ENCODE measurements at regions not wholly inside any gene's neighbourhood (a gene's known extent, or its start where the extent isn't known, plus 50 kb on each side); places are given as distances from the start of the nearest gene placed in this dataset.

DNA sequence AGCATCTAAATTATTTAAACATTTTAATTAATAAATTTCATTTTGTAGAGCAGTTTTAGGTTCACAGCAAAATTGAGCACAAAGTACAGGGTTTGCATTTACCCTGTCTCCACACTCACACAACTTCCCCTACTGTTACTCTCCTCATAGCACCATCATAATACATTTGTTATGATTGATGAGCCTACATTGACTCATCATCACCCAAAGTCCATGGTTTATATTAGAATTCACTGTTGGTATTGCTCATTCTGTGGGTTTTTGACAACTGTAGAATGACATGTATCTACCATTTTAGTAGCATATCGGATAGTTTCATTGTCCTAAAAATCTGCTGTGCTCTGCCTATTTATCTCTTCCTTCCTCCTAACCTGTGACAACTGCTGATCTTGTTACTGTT is 411.1 kb upstream of the MPDZ start:
- H3K4me3 ChIP-seq (ENCODE audit: low read length) = no peak overlapping the region
- no peaks in the 10 kb centered on the region for H3K9me2 ChIP-seq (replicated peaks; ENCODE audit: insufficient read depth, low read length)
- H3K9me3 ChIP-seq (ENCODE audit: low read length) = no peaks in the 10 kb centered on the region
- H3K36me3 ChIP-seq (ENCODE audit: insufficient read depth, low read length) = no peaks in the 10 kb centered on the region
- no peak overlapping the region for H3K27ac ChIP-seq (ENCODE audit: low read length)
- no peak overlapping the region for H3K9ac ChIP-seq (ENCODE audit: low read length)
- H3K27me3 ChIP-seq (ENCODE audit: low read length) = no peaks in the 10 kb centered on the region
- H3K79me2 ChIP-seq (ENCODE audit: low read length) = no peaks in the 10 kb centered on the region
- H2AFZ ChIP-seq (ENCODE audit: low read length) = no peak overlapping the region
- no peak for DNase-seq
- no peaks in the 10 kb centered on the region for H4K20me1 ChIP-seq (ENCODE audit: insufficient read depth, low read depth, low read length)
- peaks cover 3% of the 10 kb centered on the region; the same call in 1 of the 2 replicates for H3K4me1 ChIP-seq (ENCODE audit: low read length)
- no peak overlapping the region for H3K4me2 ChIP-seq (ENCODE audit: low read depth, low read length, poor library complexity, severe bottlenecking)

DNA sequence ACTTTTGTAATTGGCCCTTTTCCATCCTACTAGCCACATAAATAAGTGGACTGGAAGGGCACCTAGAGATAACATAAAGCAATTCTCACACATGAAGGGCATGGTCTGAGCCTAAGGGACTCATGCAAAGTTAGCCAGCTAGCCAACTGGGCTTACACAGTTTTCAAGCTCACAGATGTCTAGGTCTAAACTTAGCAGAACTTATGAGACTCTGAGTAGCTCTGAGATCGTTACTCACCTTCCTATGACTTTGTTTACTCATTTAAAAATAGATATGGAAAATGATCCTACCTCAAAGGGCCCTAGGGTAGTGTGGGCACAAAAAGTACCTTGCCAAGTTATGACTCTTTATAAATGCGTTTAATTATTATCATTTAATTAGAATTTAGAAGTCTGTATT is 410.4 kb upstream of the MPDZ start:
- Histone ChIP-seq H3K9me3 (ENCODE audit: low read length) (no peaks in the 10 kb centered on the region), H3K9me2 (replicated peaks; ENCODE audit: insufficient read depth, low read length) (no peaks in the 10 kb centered on the region), H3K27me3 (ENCODE audit: low read length) (no peaks in the 10 kb centered on the region), H3K9ac (ENCODE audit: low read length) (no peak overlapping the region), H3K4me3 (ENCODE audit: low read length) (no peak overlapping the region), H3K79me2 (ENCODE audit: low read length) (no peaks in the 10 kb centered on the region), H2AFZ (ENCODE audit: low read length) (no peak overlapping the region), H3K36me3 (ENCODE audit: insufficient read depth, low read length) (no peaks in the 10 kb centered on the region), H3K27ac (ENCODE audit: low read length) (no peak overlapping the region), H3K4me1 (ENCODE audit: low read length) (peaks cover 5% of the 10 kb centered on the region), H4K20me1 (ENCODE audit: insufficient read depth, low read depth, low read length) (no peaks in the 10 kb centered on the region), H3K4me2 (ENCODE audit: low read depth, low read length, poor library complexity, severe bottlenecking) (no peak overlapping the region)
- DNase-seq = no peak

DNA sequence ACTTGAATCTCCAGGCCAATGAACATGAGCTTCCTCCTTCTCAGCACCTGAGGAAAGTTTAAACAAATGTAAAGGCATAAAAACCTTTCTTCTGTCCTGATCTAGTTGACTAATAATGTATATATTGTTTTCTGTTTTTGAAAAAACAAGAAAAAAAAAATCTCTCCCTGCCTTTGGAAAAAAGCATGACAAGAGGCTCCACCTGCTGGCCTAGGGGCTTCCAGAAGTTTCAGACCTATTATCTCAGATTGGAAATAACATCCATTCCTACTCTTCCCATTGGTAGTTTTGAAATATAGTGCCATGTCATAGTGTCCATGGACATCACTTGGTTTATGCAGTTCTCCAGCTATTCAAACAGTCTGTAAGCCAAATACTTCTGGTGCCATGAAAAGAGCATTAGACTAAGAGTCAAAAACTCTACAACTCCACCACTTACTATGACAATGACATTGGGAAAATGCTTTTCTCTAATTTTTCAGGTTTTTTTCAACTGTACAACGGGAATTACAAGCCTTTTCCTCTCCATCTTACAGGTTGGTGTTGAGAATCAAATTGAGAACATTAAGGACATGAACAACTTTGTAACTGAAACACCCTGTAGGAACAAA is 409.6 kb upstream of the MPDZ start:
- no peaks in the 10 kb centered on the region for H3K36me3 ChIP-seq (ENCODE audit: insufficient read depth, low read length)
- H4K20me1 ChIP-seq (ENCODE audit: insufficient read depth, low read depth, low read length) = no peaks in the 10 kb centered on the region
- H2AFZ ChIP-seq (ENCODE audit: low read length) = no peak overlapping the region
- no peak overlapping the region for H3K27ac ChIP-seq (ENCODE audit: low read length)
- H3K4me3 ChIP-seq (ENCODE audit: low read length) = no peak overlapping the region
- no peaks in the 10 kb centered on the region for H3K9me2 ChIP-seq (replicated peaks; ENCODE audit: insufficient read depth, low read length)
- H3K9me3 ChIP-seq (ENCODE audit: low read length) = no peaks in the 10 kb centered on the region
- H3K4me2 ChIP-seq (ENCODE audit: low read depth, low read length, poor library complexity, severe bottlenecking) = no peak overlapping the region
- H3K4me1 ChIP-seq (ENCODE audit: low read length) = peaks cover 13% of the 10 kb centered on the region
- no peak for DNase-seq
- no peak overlapping the region for H3K9ac ChIP-seq (ENCODE audit: low read length)
- no peaks in the 10 kb centered on the region for H3K79me2 ChIP-seq (ENCODE audit: low read length)
- H3K27me3 ChIP-seq (ENCODE audit: low read length) = no peaks in the 10 kb centered on the region

DNA sequence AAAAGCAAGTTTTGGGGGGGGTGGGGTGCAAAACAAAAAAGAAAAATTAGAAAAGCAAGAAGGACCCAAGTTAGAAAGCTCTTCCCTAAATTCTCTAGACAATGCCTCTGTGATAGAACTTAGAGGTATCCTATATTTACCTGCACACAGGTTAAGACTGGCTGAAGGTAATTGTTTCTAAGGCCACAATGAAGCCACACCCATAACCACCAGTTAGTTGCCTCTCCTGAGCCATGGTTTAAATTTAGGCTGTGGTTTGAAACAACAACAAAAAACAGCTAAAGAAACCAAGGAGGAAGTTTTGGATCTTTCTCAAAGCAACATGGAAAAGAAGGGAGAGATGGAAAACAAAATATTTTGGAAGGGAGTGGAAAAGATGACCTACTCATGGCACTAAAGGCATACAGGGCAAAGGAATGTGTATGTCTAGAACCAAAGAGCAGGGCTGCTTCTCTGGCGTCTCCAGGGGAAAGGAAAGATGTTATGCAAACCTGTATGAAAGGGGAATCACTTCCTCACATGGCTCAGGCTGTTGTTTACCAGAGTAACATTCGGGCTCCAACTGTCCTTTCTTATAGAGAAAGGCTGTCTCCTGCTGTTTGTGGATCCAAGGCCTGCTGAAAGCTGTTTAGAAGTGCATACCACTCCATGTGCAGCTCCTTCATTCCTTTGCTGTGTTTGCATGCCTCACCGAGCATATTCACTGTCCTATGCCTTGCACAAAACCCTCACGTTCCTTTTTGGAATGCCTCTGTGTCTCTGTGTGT is 408.9 kb upstream of the MPDZ start:
- peaks cover 14% of the 10 kb centered on the region for H3K4me1 ChIP-seq (ENCODE audit: low read length)
- no peak overlapping the region for H2AFZ ChIP-seq (ENCODE audit: low read length)
- no peaks in the 10 kb centered on the region for H4K20me1 ChIP-seq (ENCODE audit: insufficient read depth, low read depth, low read length)
- H3K9me2 ChIP-seq (replicated peaks; ENCODE audit: insufficient read depth, low read length) = no peaks in the 10 kb centered on the region
- H3K36me3 ChIP-seq (ENCODE audit: insufficient read depth, low read length) = no peaks in the 10 kb centered on the region
- H3K4me3 ChIP-seq (ENCODE audit: low read length) = no peak overlapping the region
- H3K4me2 ChIP-seq (ENCODE audit: low read depth, low read length, poor library complexity, severe bottlenecking) = no peak overlapping the region
- no peak overlapping the region for H3K27ac ChIP-seq (ENCODE audit: low read length)
- no peaks in the 10 kb centered on the region for H3K79me2 ChIP-seq (ENCODE audit: low read length)
- no peak overlapping the region for H3K9ac ChIP-seq (ENCODE audit: low read length)
- no peaks in the 10 kb centered on the region for H3K9me3 ChIP-seq (ENCODE audit: low read length)
- no peak for DNase-seq
- no peaks in the 10 kb centered on the region for H3K27me3 ChIP-seq (ENCODE audit: low read length)

DNA sequence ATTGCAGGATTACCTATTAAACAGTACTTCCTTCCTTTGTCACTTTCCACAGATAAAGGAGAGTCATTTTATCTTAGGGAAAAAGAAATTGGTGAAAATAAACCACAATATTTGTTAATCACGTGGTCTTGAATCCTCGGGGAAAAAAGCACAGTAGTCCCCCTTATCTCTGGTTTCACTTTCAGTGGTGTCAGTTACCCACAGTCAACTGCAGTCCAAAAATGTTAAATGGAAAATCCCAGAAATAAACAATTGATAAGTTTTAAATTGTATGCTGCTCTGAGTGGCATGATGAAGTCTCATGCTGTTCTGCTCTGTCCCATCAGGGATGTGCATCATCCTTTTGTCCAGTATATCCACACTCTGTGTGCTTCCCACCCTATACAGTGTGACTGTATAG is 405.2 kb upstream of the MPDZ start:
- H4K20me1 ChIP-seq (ENCODE audit: insufficient read depth, low read depth, low read length) = no peaks in the 10 kb centered on the region
- H3K36me3 ChIP-seq (ENCODE audit: insufficient read depth, low read length) = no peaks in the 10 kb centered on the region
- H3K4me3 ChIP-seq (ENCODE audit: low read length) = no peak overlapping the region
- H3K9me2 ChIP-seq (replicated peaks; ENCODE audit: insufficient read depth, low read length) = no peaks in the 10 kb centered on the region
- no peak overlapping the region for H3K27ac ChIP-seq (ENCODE audit: low read length)
- H3K27me3 ChIP-seq (ENCODE audit: low read length) = no peaks in the 10 kb centered on the region
- DNase-seq = no peak
- H3K4me1 ChIP-seq (ENCODE audit: low read length) = peaks cover 14% of the 10 kb centered on the region
- H3K9me3 ChIP-seq (ENCODE audit: low read length) = no peaks in the 10 kb centered on the region
- H2AFZ ChIP-seq (ENCODE audit: low read length) = no peak overlapping the region
- no peak overlapping the region for H3K9ac ChIP-seq (ENCODE audit: low read length)
- no peaks in the 10 kb centered on the region for H3K79me2 ChIP-seq (ENCODE audit: low read length)
- peak overlapping the region; percentile 21 for H3K4me2 ChIP-seq (ENCODE audit: low read depth, low read length, poor library complexity, severe bottlenecking)

DNA sequence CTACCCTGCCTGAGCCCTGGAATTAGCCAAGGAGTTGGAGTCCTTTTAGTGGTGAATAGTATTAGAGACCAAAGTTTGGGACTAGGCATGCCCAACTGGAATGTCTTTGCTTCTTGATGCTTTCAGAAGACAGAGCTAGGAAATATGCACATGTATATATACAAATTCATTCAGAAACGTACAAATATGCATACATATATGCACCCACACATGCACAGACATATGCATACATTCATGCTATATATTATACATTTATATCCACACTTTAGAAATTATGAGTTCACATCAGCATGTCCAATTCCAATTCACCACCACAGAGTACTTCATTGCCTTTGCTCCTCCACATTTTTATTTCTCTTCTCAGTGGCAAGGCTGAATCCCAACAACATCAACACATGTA is 398.3 kb upstream of the MPDZ start:
- Histone ChIP-seq H2AFZ (ENCODE audit: low read length) (no peak overlapping the region), H3K4me3 (ENCODE audit: low read length) (no peak overlapping the region), H4K20me1 (ENCODE audit: insufficient read depth, low read depth, low read length) (no peaks in the 10 kb centered on the region), H3K9me3 (ENCODE audit: low read length) (no peaks in the 10 kb centered on the region), H3K9me2 (replicated peaks; ENCODE audit: insufficient read depth, low read length) (no peaks in the 10 kb centered on the region), H3K4me1 (ENCODE audit: low read length) (no peaks in the 10 kb centered on the region), H3K79me2 (ENCODE audit: low read length) (no peaks in the 10 kb centered on the region), H3K4me2 (ENCODE audit: low read depth, low read length, poor library complexity, severe bottlenecking) (no peak overlapping the region), H3K27ac (ENCODE audit: low read length) (no peak overlapping the region), H3K36me3 (ENCODE audit: insufficient read depth, low read length) (no peaks in the 10 kb centered on the region), H3K27me3 (ENCODE audit: low read length) (no peaks in the 10 kb centered on the region), H3K9ac (ENCODE audit: low read length) (no peak overlapping the region)
- DNase-seq = no peak

DNA sequence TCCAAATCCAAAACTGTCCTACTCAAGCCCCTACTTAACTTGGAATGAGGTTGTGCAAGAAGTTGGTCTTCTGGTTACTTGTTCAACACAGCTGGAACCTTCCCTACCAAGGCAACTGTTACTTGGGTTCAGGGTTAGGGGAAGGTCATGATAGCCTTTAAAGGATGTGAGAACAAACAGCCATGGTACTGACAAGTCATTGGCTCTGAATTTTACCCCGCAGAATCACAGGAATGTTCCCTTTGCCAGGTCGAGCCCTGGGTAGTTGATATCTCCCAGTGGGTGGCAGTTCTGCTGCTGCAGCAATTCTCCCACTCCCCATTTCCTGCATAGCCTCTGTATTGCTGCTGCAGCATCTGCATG is 396.1 kb upstream of the MPDZ start:
- Histone ChIP-seq H3K27ac (ENCODE audit: low read length) (no peak overlapping the region), H4K20me1 (ENCODE audit: insufficient read depth, low read depth, low read length) (no peaks in the 10 kb centered on the region), H3K36me3 (ENCODE audit: insufficient read depth, low read length) (no peaks in the 10 kb centered on the region), H3K4me2 (ENCODE audit: low read depth, low read length, poor library complexity, severe bottlenecking) (no peak overlapping the region), H3K27me3 (ENCODE audit: low read length) (no peaks in the 10 kb centered on the region), H3K9me3 (ENCODE audit: low read length) (no peaks in the 10 kb centered on the region), H3K4me1 (ENCODE audit: low read length) (no peaks in the 10 kb centered on the region), H2AFZ (ENCODE audit: low read length) (no peak overlapping the region), H3K79me2 (ENCODE audit: low read length) (no peaks in the 10 kb centered on the region), H3K9ac (ENCODE audit: low read length) (no peak overlapping the region), H3K9me2 (replicated peaks; ENCODE audit: insufficient read depth, low read length) (no peaks in the 10 kb centered on the region), H3K4me3 (ENCODE audit: low read length) (no peak overlapping the region)
- no peak for DNase-seq

DNA sequence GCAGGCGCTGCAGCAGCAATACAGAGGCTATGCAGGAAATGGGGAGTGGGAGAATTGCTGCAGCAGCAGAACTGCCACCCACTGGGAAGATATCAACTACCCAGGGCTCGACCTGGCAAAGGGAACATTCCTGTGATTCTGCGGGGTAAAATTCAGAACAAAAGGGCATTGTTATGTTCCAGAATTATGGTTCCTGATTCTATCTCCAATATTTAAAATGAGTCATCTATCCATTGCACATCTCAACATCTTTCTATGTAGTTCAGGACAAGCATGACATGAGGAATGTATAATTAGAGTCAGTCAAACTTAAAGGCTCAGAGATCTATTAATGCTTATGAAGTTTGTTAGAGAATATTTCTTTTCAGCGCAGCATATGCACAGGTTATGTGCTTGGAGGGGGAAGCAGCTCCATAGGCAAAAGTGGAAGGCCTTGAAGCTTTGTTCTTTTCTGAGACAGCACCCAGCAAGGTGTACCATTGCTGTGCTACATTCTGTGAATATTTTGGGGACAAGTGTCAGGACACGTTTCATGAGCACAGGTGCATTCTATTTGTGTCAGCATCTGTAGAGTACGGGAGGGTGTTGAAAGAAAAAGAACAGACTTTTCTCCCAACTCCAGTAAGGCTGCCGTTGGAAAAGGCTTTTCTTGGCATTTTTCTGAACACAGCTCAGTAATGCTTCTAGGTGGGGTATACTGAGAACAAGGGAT is 395.6 kb upstream of the MPDZ start:
- no peak for DNase-seq
- Histone ChIP-seq H3K27ac (ENCODE audit: low read length) (no peak overlapping the region), H3K36me3 (ENCODE audit: insufficient read depth, low read length) (no peaks in the 10 kb centered on the region), H3K27me3 (ENCODE audit: low read length) (no peaks in the 10 kb centered on the region), H3K4me3 (ENCODE audit: low read length) (no peak overlapping the region), H3K9me3 (ENCODE audit: low read length) (no peaks in the 10 kb centered on the region), H3K79me2 (ENCODE audit: low read length) (no peaks in the 10 kb centered on the region), H3K4me1 (ENCODE audit: low read length) (no peaks in the 10 kb centered on the region), H4K20me1 (ENCODE audit: insufficient read depth, low read depth, low read length) (no peaks in the 10 kb centered on the region), H2AFZ (ENCODE audit: low read length) (no peak overlapping the region), H3K9me2 (replicated peaks; ENCODE audit: insufficient read depth, low read length) (no peaks in the 10 kb centered on the region), H3K9ac (ENCODE audit: low read length) (no peak overlapping the region), H3K4me2 (ENCODE audit: low read depth, low read length, poor library complexity, severe bottlenecking) (no peak overlapping the region)

Measured in Karpas-422 (cell line).